NCI-H1694 treated with DMSO at 0.1 percent for 48 hours (cell line): ENCODE measurements at regions not wholly inside any gene's neighbourhood (a gene's known extent, or its start where the extent isn't known, plus 50 kb on each side); places are given as distances from the start of the nearest gene placed in this dataset.

Experiments used
- DNase-seq: peaks from one replicate; lab custom pipeline; 2025; lab: John Stamatoyannopoulos, UW

DNA sequence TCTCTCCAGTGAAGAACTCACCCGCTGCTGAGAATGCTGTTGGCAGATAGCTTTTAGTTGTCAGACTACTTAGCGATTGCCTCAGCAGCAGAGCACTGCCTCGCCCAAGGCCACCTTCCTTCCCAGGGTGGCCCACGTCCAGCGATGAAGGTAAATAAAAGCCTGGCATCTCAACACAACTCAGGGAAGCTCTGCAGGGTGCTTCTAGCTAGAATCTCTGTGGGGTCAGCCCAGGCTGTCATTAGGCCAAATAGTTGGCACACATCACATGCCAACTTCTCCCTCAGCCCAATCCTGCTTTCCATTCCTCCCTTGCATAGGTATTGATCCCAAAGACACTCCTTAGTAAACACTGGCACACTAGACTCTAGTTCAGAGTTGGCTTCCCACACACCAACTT lies 368.1 kb upstream of the TMTC1 start:
- DNase-seq = no peak

DNA sequence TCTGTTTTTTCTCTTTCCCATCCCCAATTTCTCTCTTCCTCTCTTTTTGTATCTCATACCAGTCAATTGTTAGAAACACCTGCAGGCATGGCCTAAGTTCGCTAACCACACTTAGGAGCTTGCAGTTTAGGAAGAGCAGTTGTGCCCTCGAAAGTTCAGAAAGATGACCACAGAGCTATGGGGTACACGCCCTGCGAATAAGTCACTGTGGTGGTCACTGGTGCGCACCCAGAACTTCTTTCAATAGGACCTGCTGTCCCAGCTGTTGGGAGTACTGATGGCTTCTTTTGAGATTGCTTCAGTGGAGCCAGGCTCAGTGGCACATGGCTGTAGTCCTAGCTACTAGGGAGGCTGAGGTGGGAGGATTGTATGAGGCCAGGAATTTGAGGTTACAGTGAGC lies 362.8 kb upstream of the TMTC1 start:
- no peak for DNase-seq

GRCh38 chr12:30145684-30146032 lies 361.9 kb upstream of the TMTC1 start:
- DNase-seq = no peak

- DNase-seq = no peak
Observed at GRCh38 chr12:30144777-30145683, 361.3 kb upstream of the TMTC1 start.

GRCh38 chr12:30142301-30142700 lies 358.6 kb upstream of the TMTC1 start:
- no peak for DNase-seq

GRCh38 chr12:30138483-30138882 lies 354.7 kb upstream of the TMTC1 start:
- no peak for DNase-seq

DNA sequence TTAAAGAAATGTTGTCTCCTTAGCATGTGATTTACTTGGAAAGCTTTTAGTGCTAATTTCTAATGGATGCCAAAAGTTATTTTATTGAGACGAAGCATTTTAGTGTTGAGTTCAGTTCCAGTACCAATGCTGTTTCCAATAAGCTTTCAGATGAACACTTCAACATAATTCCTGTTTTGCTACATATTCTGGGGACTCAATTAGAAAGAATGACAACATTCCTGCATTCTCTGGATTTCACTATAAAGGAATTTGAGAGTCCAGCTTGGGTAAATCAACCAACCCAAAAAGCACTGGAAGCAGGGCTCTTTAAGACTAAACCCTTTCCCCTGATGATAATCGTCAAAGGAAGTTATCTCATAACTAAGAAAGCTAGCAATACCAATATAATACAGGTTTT lies 353.0 kb upstream of the TMTC1 start:
- no peak for DNase-seq

DNA sequence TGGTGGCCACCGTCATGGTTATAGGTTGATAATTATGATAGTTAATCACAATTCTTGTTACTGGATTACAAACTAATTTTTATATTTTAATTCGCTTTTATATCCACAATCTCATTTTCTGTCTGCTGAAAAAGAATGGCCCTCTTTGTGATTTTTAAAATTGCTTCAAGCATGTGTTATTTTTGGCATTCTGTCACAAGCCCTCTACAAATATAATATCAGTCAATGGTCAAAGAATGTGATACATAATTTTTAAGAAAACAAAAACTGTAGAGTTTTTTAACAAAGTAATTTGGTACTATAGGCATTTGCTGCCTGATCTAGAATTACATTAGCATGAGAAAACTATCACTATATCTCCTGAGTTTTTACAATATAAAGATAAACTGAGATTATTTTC lies 352.0 kb upstream of the TMTC1 start:
- DNase-seq = no peak

GRCh38 chr12:30134229-30134628 lies 350.5 kb upstream of the TMTC1 start:
- DNase-seq = no peak

GRCh38 chr12:30126944-30127343 lies 343.2 kb upstream of the TMTC1 start:
- no peak for DNase-seq

GRCh38 chr12:30120522-30120921 lies 336.8 kb upstream of the TMTC1 start:
- no peak for DNase-seq

DNA sequence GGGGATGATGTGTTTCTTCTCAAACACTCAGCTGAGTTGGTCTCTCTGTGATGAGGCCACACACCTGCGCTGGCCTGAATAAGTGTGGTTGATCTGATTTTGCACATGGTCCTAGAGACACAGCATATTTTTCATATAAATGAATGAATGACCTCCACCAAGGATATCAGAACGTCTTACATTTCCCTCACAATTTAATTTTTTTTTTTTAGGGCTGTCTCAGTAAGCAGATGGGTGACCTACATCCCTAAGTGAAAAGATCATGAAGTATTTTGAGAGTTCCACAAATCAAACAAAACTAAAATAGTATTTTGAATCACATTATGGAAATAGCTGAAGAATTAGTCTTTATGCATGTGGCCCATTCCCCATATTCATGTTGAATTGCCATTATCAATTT lies 333.7 kb upstream of the TMTC1 start:
- no peak for DNase-seq

- no peak for DNase-seq
Observed at GRCh38 chr12:30111719-30112118, 328.0 kb upstream of the TMTC1 start.

- DNase-seq = no peak
Observed at GRCh38 chr12:30110958-30111586, 327.3 kb upstream of the TMTC1 start.

DNA sequence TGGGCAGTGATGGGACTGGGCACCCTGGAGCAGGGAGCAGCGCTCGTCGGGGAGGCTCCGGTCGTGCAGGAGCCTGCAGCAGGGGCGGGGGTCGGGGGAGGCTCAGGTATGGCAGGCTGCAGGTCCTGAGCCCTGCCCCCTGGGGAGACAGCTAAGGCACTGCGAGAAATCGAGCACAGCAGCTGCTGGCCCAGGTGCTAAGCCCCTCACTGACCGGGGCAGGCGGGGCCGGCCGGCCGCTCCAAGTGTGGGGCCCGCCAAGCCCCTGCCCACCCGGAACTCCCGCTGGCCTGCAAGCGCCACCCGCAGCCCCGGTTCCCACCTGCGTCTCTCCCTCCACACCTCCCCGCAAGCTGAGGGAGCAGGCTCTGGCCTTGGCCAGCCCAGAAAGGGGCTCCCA lies 326.8 kb upstream of the TMTC1 start:
- no peak for DNase-seq

GRCh38 chr12:30108666-30109065 lies 324.9 kb upstream of the TMTC1 start:
- no peak for DNase-seq

- DNase-seq = no peak
Observed at GRCh38 chr12:30106204-30106965, 322.6 kb upstream of the TMTC1 start.

- no peak for DNase-seq
Observed at GRCh38 chr12:30105505-30105904, 321.8 kb upstream of the TMTC1 start.

GRCh38 chr12:30104971-30105370 lies 321.2 kb upstream of the TMTC1 start:
- DNase-seq = no peak

- DNase-seq = no peak
Observed at GRCh38 chr12:30100741-30101140, 317.0 kb upstream of the TMTC1 start.

DNA sequence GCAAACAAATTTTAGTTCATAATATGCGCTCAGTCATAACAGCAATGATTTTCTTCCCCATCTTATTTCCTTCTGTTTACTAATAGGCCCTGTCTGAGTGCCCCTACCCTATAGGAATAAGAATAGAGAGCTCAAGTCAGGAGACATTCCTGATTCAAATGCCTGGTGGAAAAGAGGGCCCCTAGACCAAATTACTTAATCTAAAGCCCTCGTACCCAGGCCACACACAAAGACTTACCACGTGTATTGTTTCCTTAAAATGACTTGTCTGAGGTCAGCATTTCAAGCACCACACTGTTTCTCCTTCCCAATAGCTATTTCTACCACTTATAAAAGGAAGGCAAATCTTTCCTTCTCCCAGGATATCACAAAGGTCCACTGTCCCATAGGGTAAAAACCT lies 314.9 kb upstream of the TMTC1 start:
- no peak for DNase-seq

DNA sequence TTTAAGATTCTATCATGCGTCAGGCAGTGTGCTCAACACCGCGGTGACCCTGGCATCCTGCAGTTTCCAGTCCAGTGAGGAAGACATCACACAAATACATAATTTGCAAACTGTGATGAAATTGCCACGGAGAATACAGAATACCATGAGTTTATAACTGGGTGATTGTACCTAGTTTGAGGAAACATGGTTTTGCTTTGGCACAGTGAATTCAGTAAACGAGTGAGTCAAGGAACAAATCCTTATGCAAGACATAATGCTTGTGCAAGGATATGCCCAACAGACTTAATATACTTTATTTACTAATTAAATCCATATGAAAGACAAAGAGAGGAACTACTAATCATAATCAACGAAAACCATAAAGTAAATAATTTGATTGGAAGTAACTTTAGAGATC lies 311.8 kb upstream of the TMTC1 start:
- no peak for DNase-seq
